A673 (cell line): ENCODE measurements at regions not wholly inside any gene's neighbourhood (a gene's known extent, or its start where the extent isn't known, plus 50 kb on each side); places are given as distances from the start of the nearest gene placed in this dataset.

ENCODE experiments used
- CTCF ChIP-seq: fragments of 300-800, 200-600 bp; sonication (generic); conservative IDR thresholded peaks from 2 replicates; pipeline ENCODE4 v1.5.1; 2017; ENCODE audit warnings: low read depth, mild to moderate bottlenecking, antibody characterized with exemption, low read length, moderate library complexity, mixed read lengths
- EZH2 ChIP-seq: fragments of 200-600 bp; sonication (generic); IDR thresholded peaks from 2 replicates; pipeline ENCODE4 v1.6.1; 2017; ENCODE audit warnings: borderline replicate concordance, low read depth, mild to moderate bottlenecking, mixed read lengths, antibody characterized with exemption, low read length; ENCODE audit not compliant: poor library complexity, severe bottlenecking

- no peak for TF ChIP-seq EZH2
- no peak for TF ChIP-seq CTCF
Observed at GRCh38 chr3:16803019-16803418, 81.7 kb upstream of the PLCL2 start.
